KBM-7 (cell line): ENCODE measurements at regions not wholly inside any gene's neighbourhood (a gene's known extent, or its start where the extent isn't known, plus 50 kb on each side); places are given as distances from the start of the nearest gene placed in this dataset.
"Not testable (repeated sequence)": the region's sequence is repeated elsewhere in the genome, so short reads cannot be mapped to it uniquely, and the experiment has no call there.

Experiments used
- DNase-seq: peaks from one replicate; pipeline ENCODE4 v3.0.0-alpha.2; 2015
- in situ Hi-C: fragments of 300-500 bp; cut with MboI; formaldehyde crosslinking; loops from 2 replicates; pipeline ENCODE4 v1.14.3; 2020; ENCODE audit warnings: low sequenced_read_pairs, low pct_unique_long_range_greater_than_20kb, mixed read lengths

DNA sequence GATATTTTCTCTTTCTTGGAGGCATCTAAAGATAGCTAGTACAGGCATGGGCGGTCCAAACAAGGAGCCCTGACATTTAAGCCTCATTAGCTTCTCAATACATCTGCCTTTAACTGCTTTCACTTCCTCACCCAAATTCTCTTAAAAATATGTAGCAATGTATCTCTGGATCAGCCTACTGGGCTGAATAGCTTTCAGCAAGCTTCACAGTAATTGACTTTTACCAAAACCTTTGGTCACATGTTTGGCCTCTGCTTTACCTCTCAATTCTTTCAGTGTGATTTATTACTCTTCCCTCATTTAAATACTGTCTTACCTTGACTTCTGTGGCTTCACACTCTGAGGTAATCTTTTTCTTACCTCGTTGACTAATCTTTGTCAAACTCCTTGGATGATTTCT lies 1618.1 kb downstream of the GRIK2 start:
- in situ Hi-C loops: no loop called here

DNA sequence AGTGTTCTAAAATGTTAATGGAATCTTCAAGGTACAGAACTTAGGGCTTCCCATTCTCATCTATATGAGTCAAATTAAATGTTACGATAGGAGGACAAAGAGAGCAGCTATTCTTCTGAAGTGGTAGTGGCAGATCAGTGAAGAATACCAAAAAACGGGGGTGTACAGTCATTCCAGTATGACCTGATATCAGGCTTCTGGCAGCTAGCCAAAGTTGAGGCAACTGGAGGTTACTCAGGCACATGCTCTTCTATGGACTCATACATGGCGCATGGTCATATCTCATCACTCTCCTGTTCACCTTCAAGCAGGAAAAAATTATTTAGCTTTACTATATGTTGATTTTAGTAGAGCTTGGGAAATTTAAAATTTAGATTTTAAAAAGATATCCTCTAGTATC lies 1608.8 kb downstream of the GRIK2 start:
- DNase-seq: no peak
- in situ Hi-C loops: no loop called here

More for the DNA sequence above, 1618.1 kb downstream of the GRIK2 start:
- DNase-seq: no peak

DNA sequence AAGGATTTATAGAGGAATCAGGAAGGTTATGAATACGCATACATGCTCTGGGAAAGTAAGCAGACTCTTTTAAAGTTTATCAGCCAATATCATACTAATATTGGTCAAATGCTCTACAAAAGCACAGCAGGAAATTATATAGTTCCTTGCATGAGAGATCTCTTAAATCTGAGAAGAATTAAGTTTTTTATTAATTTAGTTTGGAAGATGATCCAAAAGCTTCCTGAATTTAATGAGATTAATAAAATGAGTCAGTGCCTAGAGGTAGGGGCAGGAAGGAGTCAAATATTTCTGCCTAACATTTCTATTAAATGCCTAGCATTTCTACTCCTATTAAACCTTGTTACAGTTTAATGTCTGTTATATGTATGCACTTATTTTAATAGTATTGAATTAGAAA lies 1608.2 kb downstream of the GRIK2 start:
- DNase-seq: no peak
- in situ Hi-C loops: no loop called here

DNA sequence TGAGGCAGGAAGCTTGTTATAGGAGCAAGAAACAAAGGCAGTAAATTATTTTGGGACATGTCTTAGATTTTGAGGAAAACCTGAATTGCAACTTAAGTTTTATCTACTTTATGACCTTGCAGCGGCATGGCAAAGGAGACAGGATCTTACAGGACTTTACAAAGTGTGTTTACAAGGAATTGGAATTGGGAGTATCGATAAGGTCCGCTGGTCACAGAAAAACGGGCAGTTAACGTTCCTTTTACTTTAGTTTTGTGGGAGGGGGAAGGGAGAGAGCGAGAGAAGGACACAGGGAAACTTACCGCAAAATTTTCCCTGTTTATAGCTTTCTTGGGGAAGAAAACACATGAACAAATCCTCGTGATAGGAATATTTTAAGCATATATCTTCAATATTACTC lies 1607.2 kb downstream of the GRIK2 start:
- in situ Hi-C loops: no loop called here
- DNase-seq: no peak

DNA sequence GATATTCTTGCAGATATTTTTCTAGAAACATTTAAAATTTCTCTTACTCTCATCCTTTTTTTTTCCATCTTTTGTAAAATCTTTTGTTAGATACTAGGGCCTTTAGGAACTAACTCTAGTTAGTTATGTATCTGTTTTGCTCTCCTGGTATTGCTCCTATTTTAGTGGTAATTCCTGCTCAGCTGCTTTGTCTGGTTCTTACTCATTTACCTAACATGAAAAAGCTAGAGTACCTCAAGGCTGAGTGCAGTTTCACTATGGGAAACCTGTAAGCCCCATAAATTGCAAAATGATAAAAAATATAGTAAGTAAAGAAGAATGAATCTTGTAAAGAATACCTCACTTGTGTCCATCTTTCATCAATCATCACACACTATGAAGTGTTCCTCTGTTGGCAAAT lies 1602.0 kb downstream of the GRIK2 start:
- in situ Hi-C loops: no loop called here
- DNase-seq: no peak

DNA sequence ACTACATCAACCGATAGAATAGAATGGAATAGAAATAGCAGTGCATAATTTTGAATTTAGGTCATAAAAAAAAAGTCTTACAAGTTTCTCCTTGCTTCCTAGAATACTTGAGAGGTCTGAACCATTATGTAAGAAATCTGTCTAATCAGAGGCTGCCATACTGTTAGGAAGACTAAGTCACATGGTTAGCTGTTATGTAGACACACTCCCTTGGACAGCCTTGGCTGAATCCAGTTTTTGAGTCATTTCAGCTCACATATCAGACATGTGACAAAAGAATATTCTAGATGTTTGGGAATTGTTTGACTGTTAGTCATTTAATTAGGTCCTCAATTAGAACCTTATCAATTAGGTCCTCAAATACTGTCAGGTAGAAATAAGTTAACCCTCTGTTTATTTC lies 1601.4 kb downstream of the GRIK2 start:
- no peak for DNase-seq
- in situ Hi-C loops: no loop called here

DNA sequence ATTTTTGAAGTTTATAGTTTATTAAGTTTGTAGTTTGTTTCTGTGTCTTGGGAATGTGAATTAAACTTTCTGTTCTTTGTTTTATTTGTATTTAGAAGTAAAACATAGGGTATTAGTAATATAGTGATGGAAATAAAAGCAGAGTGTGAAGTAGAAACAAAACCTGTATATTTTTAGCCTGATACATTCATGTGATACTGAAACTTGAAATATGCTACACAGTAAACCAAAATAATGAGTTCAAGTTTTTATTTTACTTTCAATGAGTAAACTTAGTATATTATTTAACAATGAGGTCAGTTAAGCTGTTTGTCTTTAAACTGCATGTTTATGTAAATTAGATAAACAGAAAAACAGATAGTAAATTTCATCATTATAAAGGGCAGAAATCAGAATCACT lies 1592.6 kb downstream of the GRIK2 start:
- no peak for DNase-seq
- in situ Hi-C loops: no loop called here

DNA sequence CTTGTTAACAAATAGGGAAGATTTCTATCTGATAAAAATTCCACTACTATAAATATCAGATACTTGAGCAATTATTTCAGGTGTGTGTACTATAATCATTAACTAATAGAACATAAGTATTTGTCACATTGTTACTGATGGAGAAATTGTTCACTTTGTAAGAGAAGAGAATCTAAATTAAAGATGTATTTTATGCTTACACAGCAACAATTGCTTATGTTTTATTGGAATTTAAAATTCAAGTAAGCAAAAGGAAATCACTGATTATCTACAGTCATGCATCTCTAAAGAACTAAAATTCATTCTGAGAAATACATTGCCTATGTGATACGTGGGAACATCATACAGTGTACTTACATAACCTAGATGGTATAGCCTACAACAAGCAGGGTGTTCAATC lies 1590.8 kb downstream of the GRIK2 start:
- no peak for DNase-seq
- in situ Hi-C loops: no loop called here

DNA sequence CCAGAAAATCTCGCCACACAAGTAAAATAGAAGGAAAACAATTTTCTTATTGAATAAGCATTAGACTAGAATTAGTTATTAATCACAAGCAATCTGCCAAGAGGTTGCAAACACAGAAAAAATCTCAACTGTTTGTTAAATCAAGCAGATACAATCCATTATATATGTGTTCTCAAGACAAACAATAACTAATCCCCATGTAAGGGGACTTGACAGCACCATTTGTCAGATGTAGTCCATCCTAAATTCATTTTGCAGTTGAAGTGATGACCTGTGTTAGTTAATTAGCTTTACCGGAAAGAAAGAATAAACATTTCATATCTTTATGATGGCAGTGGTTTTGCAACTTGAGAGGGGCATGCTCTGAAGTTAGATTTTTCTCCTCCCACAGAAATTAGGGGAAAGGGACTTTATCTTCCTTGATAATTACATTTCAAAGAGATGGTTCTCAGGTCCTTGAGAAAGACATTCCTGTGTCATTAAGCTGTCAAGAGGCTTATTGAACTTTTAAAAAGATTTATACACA lies 1588.0 kb downstream of the GRIK2 start:
- in situ Hi-C loops: no loop called here
- DNase-seq: no peak

DNA sequence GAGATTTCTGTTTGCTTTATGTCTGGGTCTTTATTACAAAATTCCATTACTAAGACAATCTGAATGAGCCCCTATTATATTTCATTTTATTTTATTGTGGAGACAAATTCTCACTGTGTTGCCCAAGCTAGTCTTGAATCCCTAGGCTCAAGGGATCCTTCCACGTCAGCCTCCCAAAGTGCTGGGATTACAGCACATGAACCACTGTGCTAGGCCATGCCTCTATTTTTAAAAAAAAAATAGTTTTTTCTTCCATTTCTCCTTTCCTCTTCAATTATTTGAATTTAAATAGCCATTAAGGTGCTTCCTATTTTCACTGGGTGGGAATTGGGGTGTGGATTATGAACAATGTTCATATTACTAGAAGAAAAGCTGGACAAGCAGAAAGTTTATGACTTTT lies 1587.4 kb downstream of the GRIK2 start:
- in situ Hi-C loops: no loop called here
- no peak for DNase-seq

DNA sequence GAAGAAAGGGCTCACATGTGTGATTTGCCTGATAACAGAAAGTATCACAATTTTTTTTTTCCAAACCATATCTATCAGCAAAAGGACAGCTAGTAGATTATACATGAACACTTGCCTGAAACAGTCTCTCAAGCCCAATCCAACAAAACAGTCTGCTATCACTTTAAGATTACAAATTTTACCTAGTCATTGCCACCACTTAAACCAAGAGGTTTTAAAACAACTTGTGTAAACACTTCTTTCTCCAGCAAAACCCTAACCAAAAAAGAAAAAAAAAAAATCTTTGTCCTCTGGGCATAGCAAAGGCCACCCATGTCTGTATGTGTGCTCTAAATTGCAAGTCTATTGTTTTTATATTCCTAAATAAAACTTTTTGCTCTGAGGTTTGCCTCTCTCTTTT lies 1568.4 kb downstream of the GRIK2 start:
- in situ Hi-C loops: no loop called here
- no peak for DNase-seq

DNA sequence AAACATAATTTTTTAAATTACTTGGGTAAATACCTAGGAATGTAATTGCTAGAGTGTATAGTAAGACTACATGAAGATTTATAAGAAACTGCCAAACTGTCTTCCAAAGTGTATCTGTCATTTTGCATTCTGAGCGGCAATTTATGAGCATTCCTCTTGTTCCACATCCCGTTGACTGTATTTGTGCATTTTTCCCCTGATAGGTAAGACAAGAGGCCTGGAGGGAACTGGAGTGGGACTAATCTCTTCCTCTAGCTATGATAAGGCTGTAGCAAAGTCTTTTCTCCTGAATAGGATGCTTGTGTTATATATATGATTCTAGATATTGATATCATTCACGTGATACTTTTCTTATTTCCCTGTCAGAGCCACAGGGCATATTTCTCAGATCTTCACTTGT lies 1557.5 kb downstream of the GRIK2 start:
- DNase-seq: no peak

DNA sequence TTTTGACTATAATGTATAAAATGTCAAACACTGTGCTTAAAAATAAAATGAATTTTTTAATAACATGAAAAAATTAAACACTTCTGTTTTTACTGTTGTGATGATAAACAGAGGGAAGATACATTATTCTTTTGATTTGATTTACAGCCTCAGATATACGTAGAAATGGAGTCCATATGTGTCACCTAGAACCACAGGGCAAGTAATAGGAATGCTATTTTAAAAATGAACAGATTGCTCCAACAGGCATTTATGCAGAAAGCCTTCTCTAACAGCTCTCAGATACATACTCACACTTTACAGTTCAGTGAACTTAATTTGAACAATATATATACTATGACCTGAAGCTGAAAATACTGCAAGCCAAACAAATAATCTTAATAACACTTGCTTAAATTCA lies 1551.0 kb downstream of the GRIK2 start:
- in situ Hi-C loops: no loop called here
- no peak for DNase-seq

More for the DNA sequence above, 1557.5 kb downstream of the GRIK2 start:
- in situ Hi-C loops: no loop called here

DNA sequence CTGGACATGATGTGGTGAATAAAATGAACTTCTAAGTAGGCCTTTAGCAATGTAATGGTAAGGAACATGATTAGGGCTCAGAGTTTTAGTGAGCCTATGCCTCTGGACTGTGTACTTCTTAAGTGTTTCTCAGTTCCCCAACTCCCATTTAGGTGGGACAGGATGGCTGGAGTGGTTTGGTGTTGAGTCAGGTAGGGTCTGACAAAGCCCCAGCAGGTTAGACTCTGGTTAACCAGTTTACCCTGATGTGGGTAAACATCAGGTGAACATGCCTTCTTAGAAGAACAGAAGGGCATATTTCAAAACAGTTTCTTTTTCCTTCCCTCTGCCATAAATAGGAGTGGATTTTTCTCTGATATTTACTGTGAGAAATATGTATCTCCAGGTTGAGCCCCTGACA lies 1548.7 kb downstream of the GRIK2 start:
- in situ Hi-C loops: no loop called here
- DNase-seq: no peak

DNA sequence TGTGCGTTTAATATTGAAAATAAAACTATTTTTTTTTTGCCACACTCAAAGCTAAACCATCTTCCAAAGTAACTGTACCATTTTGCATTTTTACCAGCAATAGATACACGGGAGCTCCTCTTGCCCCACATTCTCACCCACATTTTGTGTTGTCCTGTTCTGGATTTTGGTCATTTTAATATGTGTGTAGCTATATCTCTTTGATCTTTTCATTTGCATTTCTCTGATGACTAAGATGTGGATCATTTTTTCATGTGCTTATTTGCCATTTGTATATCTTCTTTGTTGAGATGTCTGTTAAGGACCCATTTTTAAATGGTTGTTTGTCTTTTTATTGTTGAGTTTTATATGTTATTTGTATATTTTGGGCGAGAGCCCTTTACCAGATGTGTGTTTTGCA lies 1543.5 kb downstream of the GRIK2 start:
- in situ Hi-C loops: no loop called here

DNA sequence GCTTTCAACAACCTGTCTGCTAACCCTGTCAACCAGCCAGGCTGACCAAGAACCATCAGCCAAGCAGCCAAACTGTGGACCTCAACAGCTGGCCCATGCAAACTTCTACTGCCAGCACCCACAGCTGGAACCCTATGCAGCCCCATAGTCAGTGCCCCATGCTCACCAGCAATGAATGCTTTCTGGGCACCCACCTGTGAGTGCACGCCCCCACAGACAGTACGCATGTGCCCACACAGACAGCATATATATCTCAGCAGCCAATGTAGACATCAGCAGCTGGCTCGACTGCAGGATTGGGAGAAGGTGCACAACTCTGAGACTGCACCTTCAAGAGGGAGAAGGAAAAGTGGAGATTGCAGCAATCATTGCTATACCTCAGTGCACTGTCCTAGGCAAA lies 1534.6 kb downstream of the GRIK2 start:
- in situ Hi-C loops: no loop called here
- no peak for DNase-seq

More for the DNA sequence above, 1543.5 kb downstream of the GRIK2 start:
- DNase-seq: no peak

DNA sequence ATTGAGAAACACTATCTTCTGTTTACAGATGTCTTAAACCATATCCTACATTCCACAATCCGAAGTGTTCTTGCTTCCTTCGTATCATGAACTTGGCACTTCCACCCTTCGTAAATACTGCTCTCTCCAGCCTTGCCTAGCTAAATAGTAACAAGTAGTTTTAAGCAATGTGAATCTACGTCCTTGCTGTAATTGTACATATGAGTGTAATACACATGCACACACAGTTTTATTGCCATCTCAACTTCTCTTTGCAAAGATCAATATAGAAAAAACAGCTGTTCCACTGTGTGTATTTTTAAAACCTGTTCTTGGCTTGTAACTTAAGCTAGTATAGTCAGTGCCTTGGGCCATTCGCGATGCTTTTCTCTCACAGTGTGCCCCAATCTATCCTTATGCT lies 1524.7 kb downstream of the GRIK2 start:
- in situ Hi-C loops: no loop called here
- DNase-seq: no peak

DNA sequence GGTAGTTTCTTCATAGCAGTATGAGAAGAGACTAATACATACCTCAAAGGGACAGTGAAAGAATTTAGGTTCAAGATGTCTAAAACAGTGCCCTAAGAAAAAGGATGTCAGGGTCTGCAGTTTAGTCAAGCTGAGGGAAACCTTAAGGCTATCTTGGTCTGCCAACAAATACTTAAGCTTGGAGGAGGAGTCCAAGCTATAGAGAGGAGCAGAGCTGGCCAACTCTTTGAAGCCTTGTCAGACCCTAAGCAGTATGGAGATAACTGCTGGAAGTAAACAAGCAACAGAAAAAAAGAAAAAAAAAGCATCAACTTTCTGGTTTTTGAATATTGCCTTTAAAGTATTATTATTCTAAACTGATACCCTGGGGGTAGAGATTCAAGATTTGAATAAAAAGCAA lies 1518.1 kb downstream of the GRIK2 start:
- in situ Hi-C loops: no loop called here

DNA sequence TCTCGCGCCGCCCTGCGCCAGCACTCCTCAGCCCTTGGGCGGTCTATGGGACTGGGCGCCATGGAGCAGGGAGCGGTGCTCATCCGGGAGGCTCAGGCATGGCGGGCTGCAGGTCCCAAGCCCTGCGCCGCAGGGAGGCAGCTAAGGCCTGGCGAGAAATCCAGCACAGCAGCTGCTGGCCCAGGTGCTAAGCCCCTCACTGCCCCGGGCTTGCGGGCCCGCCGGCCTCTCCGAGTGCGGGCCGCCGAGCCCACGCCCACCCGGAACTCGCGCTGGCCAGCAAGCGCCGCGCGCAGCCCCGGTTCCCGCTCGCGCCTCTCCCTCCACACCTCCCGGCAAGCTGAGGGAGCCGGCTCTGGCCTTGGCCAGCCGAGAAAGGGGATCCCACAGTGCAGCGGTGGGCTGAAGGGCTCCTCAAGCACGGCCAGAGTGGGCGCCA lies 1517.2 kb downstream of the GRIK2 start:
- in situ Hi-C loops, DNase-seq: not testable (repeated sequence)

More for the DNA sequence above, 1518.1 kb downstream of the GRIK2 start:
- DNase-seq: no peak

DNA sequence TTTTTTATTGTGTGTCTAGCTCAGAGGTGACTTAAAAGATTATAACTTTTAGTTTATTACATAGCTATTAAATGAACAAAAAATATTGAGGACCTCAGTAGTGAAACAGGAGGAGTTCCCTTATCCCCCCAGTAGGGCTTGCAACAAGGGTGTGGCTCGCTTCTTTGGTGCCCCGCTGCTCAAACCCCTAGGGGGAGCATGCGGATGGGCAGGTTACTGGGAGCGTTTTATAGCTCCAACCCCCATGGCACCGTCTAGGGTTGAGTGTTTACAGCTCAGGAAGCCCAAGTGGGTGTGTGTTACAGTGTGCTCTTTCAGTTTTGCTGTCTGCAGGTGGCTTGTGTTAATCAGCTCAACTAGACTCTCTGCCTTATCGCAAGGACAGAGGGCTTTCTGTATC lies 1513.7 kb downstream of the GRIK2 start:
- DNase-seq: no peak

DNA sequence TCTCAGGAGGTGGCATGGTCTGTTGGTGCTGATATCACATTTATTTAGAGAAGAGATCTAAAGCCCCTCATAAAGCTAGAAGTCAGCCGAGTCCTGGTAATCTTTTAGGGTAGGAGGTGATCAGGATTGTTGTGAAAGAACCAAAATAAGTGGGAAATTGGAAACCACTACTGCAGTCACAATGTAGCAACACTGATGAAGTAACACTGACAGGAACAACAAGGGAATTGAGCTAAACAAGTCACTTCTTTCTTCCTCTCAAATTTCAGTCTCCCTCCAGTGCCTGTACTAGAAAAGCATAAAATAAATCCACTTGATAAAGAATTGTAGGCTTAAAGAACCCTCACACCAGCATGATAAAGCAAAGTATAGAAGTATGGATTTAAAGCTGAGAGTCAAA lies 1509.0 kb downstream of the GRIK2 start:
- DNase-seq: no peak
- in situ Hi-C loops: no loop called here

More for the DNA sequence above, 1513.7 kb downstream of the GRIK2 start:
- in situ Hi-C loops: no loop called here

DNA sequence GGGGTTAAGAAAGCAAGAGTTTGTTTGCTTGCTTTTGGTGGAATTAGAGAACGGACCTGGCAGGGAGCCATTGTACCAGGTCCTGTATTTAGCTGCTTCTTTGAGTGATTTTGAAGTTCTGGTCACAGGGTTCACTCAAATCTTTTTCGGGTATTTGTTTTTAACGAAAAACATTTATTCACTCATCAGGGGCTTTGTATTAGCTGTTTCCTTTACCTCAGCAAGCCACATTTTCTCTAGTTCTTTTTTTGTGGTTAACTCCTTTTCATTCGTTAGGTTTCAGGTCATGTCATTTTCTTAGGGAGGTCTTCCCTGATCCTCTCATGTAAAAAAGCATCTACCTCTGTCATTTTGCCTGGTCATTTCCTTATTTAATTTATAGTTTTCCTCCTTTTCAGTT lies 1502.2 kb downstream of the GRIK2 start:
- in situ Hi-C loops: no loop called here
- DNase-seq: no peak
